ENCODE measurements at regions not wholly inside any gene's neighbourhood (a gene's known extent, or its start where the extent isn't known, plus 50 kb on each side); places are given as distances from the start of the nearest gene placed in this dataset.

GRCh38 chr1:187275985-187276575 lies 447.3 kb downstream of the PLA2G4A start:
- DNase-seq (ENCODE audit: low read depth, low spot score) = no peak
- no peak for TF ChIP-seq CTCF (IDR thresholded peaks at IDR 0.05; ENCODE audit: low read depth, low read length)
- in situ Hi-C loops (cut with HindIII; ENCODE audit: low sequenced_read_pairs) = no loop called here

DNA sequence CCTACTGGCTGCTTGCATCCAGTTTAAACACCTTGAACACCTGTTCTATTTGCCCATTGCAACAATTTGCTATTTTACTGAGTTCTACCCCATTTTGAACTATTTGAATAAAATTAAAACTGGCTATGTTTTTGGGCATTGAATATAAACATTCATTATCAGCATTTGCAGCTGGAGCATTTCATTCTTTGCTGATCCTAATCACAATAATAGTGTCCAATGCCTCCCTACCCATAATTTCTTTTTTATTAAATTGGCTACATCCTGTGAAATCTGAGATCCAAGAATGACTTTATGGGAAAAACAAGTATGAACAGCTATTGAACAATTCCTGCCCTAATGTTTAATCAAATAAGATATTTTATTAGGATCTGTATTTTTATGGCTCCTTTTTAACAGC lies 447.9 kb downstream of the PLA2G4A start:
- no peak for TF ChIP-seq CTCF (IDR thresholded peaks at IDR 0.05; ENCODE audit: low read depth, low read length)
- no peak overlapping the region for H3K4me3 ChIP-seq (ENCODE audit: low read depth, low read length)
- DNase-seq (ENCODE audit: low read depth, low spot score) = no peak
- in situ Hi-C loops (cut with HindIII; ENCODE audit: low sequenced_read_pairs) = no loop called here

More at GRCh38 chr1:187275985-187276575, 447.3 kb downstream of the PLA2G4A start:
- no peak overlapping the region for H3K4me3 ChIP-seq (ENCODE audit: low read depth, low read length)

GRCh38 chr1:187280031-187280430 lies 451.3 kb downstream of the PLA2G4A start:
- TF ChIP-seq CTCF (IDR thresholded peaks at IDR 0.05; ENCODE audit: low read depth, low read length) = no peak
- in situ Hi-C loops (cut with HindIII; ENCODE audit: low sequenced_read_pairs) = no loop called here
- no peak for DNase-seq (ENCODE audit: low read depth, low spot score)
- H3K4me3 ChIP-seq (ENCODE audit: low read depth, low read length) = no peak overlapping the region

DNA sequence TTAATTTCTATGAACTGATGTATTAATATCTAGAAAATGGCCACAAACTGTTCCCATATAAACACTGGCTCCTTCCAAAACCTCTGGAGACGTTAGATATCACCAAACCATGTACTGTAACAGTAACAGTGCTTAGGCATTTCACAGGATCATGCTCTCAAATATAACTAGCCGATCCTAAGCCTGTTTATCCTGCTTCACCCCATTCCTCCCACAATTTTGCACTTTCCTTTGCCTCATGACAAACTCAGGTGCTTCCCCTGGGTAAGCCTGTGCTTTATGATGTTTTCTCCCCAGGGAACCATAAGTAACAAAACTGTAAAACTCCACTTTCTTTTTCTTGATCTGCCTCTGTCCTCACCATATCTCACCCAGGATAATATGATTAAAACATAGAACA lies 452.3 kb downstream of the PLA2G4A start:
- H3K4me3 ChIP-seq (ENCODE audit: low read depth, low read length) = no peak overlapping the region
- DNase-seq (ENCODE audit: low read depth, low spot score) = no peak
- in situ Hi-C loops (cut with HindIII; ENCODE audit: low sequenced_read_pairs) = no loop called here
- no peak for TF ChIP-seq CTCF (IDR thresholded peaks at IDR 0.05; ENCODE audit: low read depth, low read length)

DNA sequence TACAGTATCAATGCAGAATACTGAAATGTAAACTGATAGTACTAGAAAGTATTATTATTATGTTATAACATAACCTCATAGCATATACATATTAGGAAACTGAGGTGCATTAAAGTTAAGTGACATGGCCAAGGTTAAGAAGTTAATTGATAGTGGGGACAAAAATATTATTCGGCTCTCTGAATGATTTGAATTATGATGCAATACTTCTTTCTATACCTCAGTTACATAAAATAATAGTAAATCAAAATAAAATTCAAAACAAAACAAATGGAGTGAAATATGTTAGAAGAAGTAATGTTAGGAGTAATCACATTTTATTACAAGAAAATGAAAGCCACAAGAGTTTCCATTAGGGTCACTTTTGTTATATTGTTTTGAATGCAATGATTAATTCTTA lies 455.2 kb downstream of the PLA2G4A start:
- in situ Hi-C loops (cut with HindIII; ENCODE audit: low sequenced_read_pairs) = no loop called here
- no peak overlapping the region for H3K4me3 ChIP-seq (ENCODE audit: low read depth, low read length)
- no peak for DNase-seq (ENCODE audit: low read depth, low spot score)
- no peak for TF ChIP-seq CTCF (IDR thresholded peaks at IDR 0.05; ENCODE audit: low read depth, low read length)

DNA sequence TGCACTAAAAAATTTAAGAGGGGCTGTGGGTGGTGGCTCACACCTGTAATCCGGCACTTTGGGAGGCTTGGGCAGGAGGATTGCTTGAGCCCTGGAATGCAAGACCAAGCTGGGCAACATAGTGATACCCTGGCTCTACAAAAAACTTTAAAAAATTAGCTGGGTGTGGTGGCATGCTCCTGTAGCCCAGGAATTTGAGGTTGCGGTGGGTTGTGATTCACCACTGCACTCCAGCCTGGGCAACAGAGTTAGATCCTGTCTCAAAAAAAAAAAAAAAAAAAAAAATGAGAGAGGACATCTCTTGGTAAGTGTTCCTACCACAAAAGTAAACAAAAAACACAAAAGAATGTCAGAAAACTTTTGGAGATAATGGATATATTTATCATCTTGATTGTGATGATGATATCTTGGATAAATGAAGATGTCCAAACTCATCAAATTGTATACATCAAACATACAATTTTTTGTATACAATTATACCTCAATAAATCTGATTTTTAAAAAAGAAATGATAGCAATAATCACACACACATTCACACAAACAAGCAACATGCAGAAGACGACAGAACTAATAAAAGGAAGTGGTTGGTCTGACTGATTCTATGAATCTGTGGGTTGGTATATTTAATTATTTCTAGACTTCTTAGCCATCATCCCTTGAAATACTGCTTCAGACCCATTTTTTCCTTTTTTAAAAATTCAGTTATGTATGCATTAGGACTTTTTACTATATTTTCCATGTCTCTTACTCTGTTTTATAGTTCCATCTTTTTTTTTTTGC lies 465.9 kb downstream of the PLA2G4A start:
- no peak overlapping the region for H3K4me3 ChIP-seq (ENCODE audit: low read depth, low read length)
- DNase-seq (ENCODE audit: low read depth, low spot score) = no peak
- no peak for TF ChIP-seq CTCF (IDR thresholded peaks at IDR 0.05; ENCODE audit: low read depth, low read length)
- in situ Hi-C loops (cut with HindIII; ENCODE audit: low sequenced_read_pairs) = no loop called here

All from astrocyte of the spinal cord (primary cell).